A549 (cell line): ENCODE measurements at regions not wholly inside any gene's neighbourhood (a gene's known extent, or its start where the extent isn't known, plus 50 kb on each side); places are given as distances from the start of the nearest gene placed in this dataset.

Experiments used
- ATAC-seq, 2 experiments: fragments of 200-7000 bp in 1 of 2; fragments of >200 bp in 1 of 2; cut with Nextera tagmentation in 1 of 2; cut with Tn5 transposase in 1 of 2; 3 replicates each; pipeline versions ENCODE4 v1.8.0 to v1.9.1; 2018 to 2020; ENCODE audit warnings: mild to moderate bottlenecking in 1 of 2, moderate library complexity in 1 of 2
- CTCF ChIA-PET: fragments of 300-600 bp; sonication (Branson Sonifier 250); formaldehyde crosslinking; extraction: SDS; loops from one replicate; lab custom pipeline; 2021; ENCODE audit warnings: antibody characterized with exemption, inconsistent platforms; lab: Yijun Ruan, JAX
- POLR2A ChIA-PET: fragments of 350-600 bp; formaldehyde crosslinking; extraction: SDS; loops from one replicate; lab custom pipeline; 2021; ENCODE audit warnings: antibody characterized with exemption, inconsistent platforms; lab: Yijun Ruan, JAX
- DNase-seq, 2 experiments: peaks; one replicate each; pipeline versions ENCODE4 v3.0.0 to v3.0.0-alpha.2; 2011 to 2016; ENCODE audit warnings: low read depth in 1 of 2, low spot score in 1 of 2
- FAIRE-seq: peaks from 2 replicates; lab custom pipeline; 2011; peaks lifted over from hg19 to GRCh38; lab: Jason Lieb, UNC
- H3K27ac ChIP-seq, 2 experiments: fragments of >200 bp; sonication (Bioruptor Twin); formaldehyde crosslinking; 3 replicates each; pipeline ENCODE4 v1.5.1; 2016 to 2017
- H3K4me1 ChIP-seq: fragments of >200 bp; sonication (Bioruptor Twin); formaldehyde crosslinking; 3 replicates; pipeline ENCODE4 v1.6.1; 2016
- H3K4me2 ChIP-seq: fragments of >200 bp; sonication (Bioruptor Twin); formaldehyde crosslinking; 3 replicates; pipeline ENCODE4 v1.6.1; 2016
- H3K4me3 ChIP-seq: fragments of >200 bp; sonication (Bioruptor Twin); formaldehyde crosslinking; 3 replicates; pipeline ENCODE4 v1.5.1; 2016
- H3K9me3 ChIP-seq: fragments of >200 bp; sonication (Bioruptor Twin); formaldehyde crosslinking; 3 replicates; pipeline ENCODE4 v1.6.1; 2016
- BCL3 ChIP-seq: fragments of >200 bp; sonication (Bioruptor Twin); formaldehyde crosslinking; IDR thresholded peaks from 3 replicates; pipeline ENCODE4 v1.6.1; 2016
- BHLHE40 ChIP-seq: IDR thresholded peaks from 2 replicates; pipeline ENCODE4 v1.6.1; 2012; ENCODE audit warnings: low read depth, low read length, inconsistent platforms
- CBX2 ChIP-seq: fragments of 200-600 bp; sonication (generic); IDR thresholded peaks from 2 replicates; pipeline ENCODE4 v1.6.1; 2016; ENCODE audit warnings: low read depth, mild to moderate bottlenecking, borderline replicate concordance
- E2F6 ChIP-seq: IDR thresholded peaks from 2 replicates; pipeline ENCODE4 v1.6.1; 2012; ENCODE audit warnings: low read depth, borderline replicate concordance
- EHF ChIP-seq: fragments of 250-450 bp; sonication (Bioruptor Pico); IDR thresholded peaks from 2 replicates; pipeline ENCODE4 v1.5.0; 2020; ENCODE audit warnings: mild to moderate bottlenecking
- FOSB ChIP-seq: fragments of 250-450 bp; sonication (Bioruptor Pico); IDR thresholded peaks from 2 replicates; pipeline ENCODE4 v1.5.0; 2020; ENCODE audit warnings: mild to moderate bottlenecking, moderate library complexity
- FOXS1 ChIP-seq: fragments of 250-450 bp; sonication (Bioruptor Pico); IDR thresholded peaks from 2 replicates; pipeline ENCODE4 v1.5.0; 2020; ENCODE audit warnings: mild to moderate bottlenecking, moderate library complexity
- GATA3 ChIP-seq: IDR thresholded peaks from 2 replicates; pipeline ENCODE4 v1.6.1; 2012; ENCODE audit warnings: borderline replicate concordance
- HDAC2 ChIP-seq: fragments of 200-600 bp; sonication (generic); IDR thresholded peaks from 2 replicates; pipeline ENCODE4 v1.6.1; 2016
- HOXA7 ChIP-seq: fragments of 250-450 bp; sonication (Bioruptor Pico); IDR thresholded peaks from 2 replicates; pipeline ENCODE4 v1.5.0; 2020; ENCODE audit warnings: mild to moderate bottlenecking, moderate library complexity
- HOXB13 ChIP-seq: fragments of 250-450 bp; sonication (Bioruptor Pico); IDR thresholded peaks from 2 replicates; pipeline ENCODE4 v1.5.0; 2020; ENCODE audit warnings: low read depth, mild to moderate bottlenecking, moderate library complexity
- HOXB5 ChIP-seq: fragments of 250-450 bp; sonication (Bioruptor Pico); IDR thresholded peaks from 2 replicates; pipeline ENCODE4 v1.5.0; 2020; ENCODE audit warnings: mild to moderate bottlenecking, moderate library complexity
- JUN ChIP-seq, 2 experiments: fragments of >200 bp; sonication (Bioruptor Twin); formaldehyde crosslinking; IDR thresholded peaks; 2 replicates in 1 of 2; 3 replicates in 1 of 2; pipeline ENCODE4 v1.6.1; 2016 to 2017
- MAZ ChIP-seq: fragments of 150-350 bp; IDR thresholded peaks from 2 replicates; pipeline ENCODE4 v1.6.1; 2014; ENCODE audit warnings: antibody characterized with exemption, low read depth, low read length, borderline replicate concordance
- MYC ChIP-seq: IDR thresholded peaks from 2 replicates; pipeline ENCODE4 v1.6.1; 2012; ENCODE audit warnings: mild to moderate bottlenecking, inconsistent platforms, low read length, improper control_type of control experiment, borderline replicate concordance
- NFE2L2 ChIP-seq: fragments of 150-350 bp; conservative IDR thresholded peaks from 2 replicates; pipeline ENCODE4 v1.6.1; 2014; ENCODE audit warnings: low read length
- NPAS2 ChIP-seq: fragments of 250-450 bp; sonication (Bioruptor Pico); IDR thresholded peaks from 2 replicates; pipeline ENCODE4 v1.8.0; 2022; ENCODE audit warnings: mild to moderate bottlenecking, moderate library complexity, borderline replicate concordance
- NR3C1 ChIP-seq: fragments of >200 bp; sonication (Bioruptor Twin); formaldehyde crosslinking; IDR thresholded peaks from 3 replicates; pipeline ENCODE4 v1.6.1; 2017
- POLR2A ChIP-seq: IDR thresholded peaks from 2 replicates; pipeline ENCODE4 v1.6.1; 2012; ENCODE audit warnings: mild to moderate bottlenecking, low read length
- POLR2AphosphoS2 ChIP-seq: conservative IDR thresholded peaks from 2 replicates; pipeline ENCODE4 v1.6.1; 2012; ENCODE audit warnings: low read length, improper control_type of control experiment, inconsistent platforms
- RARB ChIP-seq: fragments of 250-450 bp; sonication (Bioruptor Pico); IDR thresholded peaks from 2 replicates; pipeline ENCODE4 v1.8.0; 2021; ENCODE audit warnings: mild to moderate bottlenecking, moderate library complexity
- RCOR1 ChIP-seq: fragments of 150-350 bp; IDR thresholded peaks from 2 replicates; pipeline ENCODE4 v1.6.1; 2014; ENCODE audit warnings: antibody characterized with exemption, low read length, low read depth
- REST ChIP-seq: fragments of 200-600 bp; sonication (generic); IDR thresholded peaks from 2 replicates; pipeline ENCODE4 v1.6.1; 2016; ENCODE audit warnings: antibody characterized with exemption, mild to moderate bottlenecking, moderate library complexity
- RFX5 ChIP-seq: fragments of 450-650 bp; IDR thresholded peaks from 2 replicates; pipeline ENCODE4 v1.7.1; 2014; ENCODE audit warnings: antibody characterized with exemption, mild to moderate bottlenecking, moderate library complexity
- RNF2 ChIP-seq: fragments of 200-600 bp; sonication (generic); IDR thresholded peaks from 2 replicates; pipeline ENCODE4 v1.6.1; 2016; ENCODE audit warnings: low read depth, mild to moderate bottlenecking, antibody characterized with exemption, moderate library complexity, borderline replicate concordance
- SREBF2 ChIP-seq: fragments of 450-650 bp; IDR thresholded peaks from 2 replicates; pipeline ENCODE4 v1.6.1; 2014; ENCODE audit warnings: mild to moderate bottlenecking, moderate library complexity
- USF2 ChIP-seq: fragments of 450-650 bp; IDR thresholded peaks from 2 replicates; pipeline ENCODE4 v1.6.1; 2014; ENCODE audit warnings: antibody characterized with exemption
- ZFP36 ChIP-seq: fragments of 450-650 bp; IDR thresholded peaks from 2 replicates; pipeline ENCODE4 v1.6.1; 2014; ENCODE audit warnings: borderline replicate concordance; ENCODE audit not compliant: partially characterized antibody
- ZSCAN20 ChIP-seq: fragments of 250-450 bp; sonication (Bioruptor Pico); IDR thresholded peaks from 2 replicates; pipeline ENCODE4 v1.8.0; 2022; ENCODE audit warnings: mild to moderate bottlenecking, moderate library complexity
- WGBS: methylation state at CpG from one replicate; pipeline ENCODE4 v1.1.6; 2017; ENCODE audit errors: missing lambda C conversion rate; 5-methylcytosine and 5-hydroxymethylcytosine counted together

GRCh38 chr13:111636271-111636670 lies 315.8 kb downstream of the TEX29 start:
- TF ChIP-seq GATA3 (no peak), NPAS2 (CRISPR knock-in tag) (no peak), NFE2L2 (no peak), RCOR1 (no peak), RFX5 (no peak), MAZ (no peak), NR3C1 (no peak), ZFP36 (no peak), FOXS1 (CRISPR knock-in tag) (no peak), REST (no peak), POLR2A (no peak), RARB (CRISPR knock-in tag) (no peak), POLR2AphosphoS2 (no peak)
- TF ChIP-seq, all 56 proteins: peak for 0
- ATAC-seq = no peak
- DNase-seq = no peak
- no peak overlapping the region for H3K4me2 ChIP-seq
- FAIRE-seq = no peak
- POLR2A ChIA-PET = no interaction called here
- H3K4me3 ChIP-seq = no peak overlapping the region
- WGBS = 54% methylated on average over 9 of the region's 9 CpGs
- CTCF ChIA-PET = no interaction called here
- no peaks in the 10 kb centered on the region for H3K4me1 ChIP-seq
- no peak overlapping the region for H3K27ac ChIP-seq
- H3K9me3 ChIP-seq = no peaks in the 10 kb centered on the region

GRCh38 chr13:111636804-111637203 lies 316.4 kb downstream of the TEX29 start:
- no peaks in the 10 kb centered on the region for H3K9me3 ChIP-seq
- DNase-seq (no peak), FAIRE-seq (no peak), ATAC-seq (no peak)
- no peak overlapping the region for H3K4me3 ChIP-seq
- CTCF ChIA-PET = no interaction called here
- no peaks in the 10 kb centered on the region for H3K4me1 ChIP-seq
- POLR2A ChIA-PET = no interaction called here
- no peak for TF ChIP-seq BHLHE40
- no peak for TF ChIP-seq HOXB5
- no peak for TF ChIP-seq E2F6
- no peak for TF ChIP-seq USF2
- TF ChIP-seq ZFP36 = no peak
- TF ChIP-seq NPAS2 (CRISPR knock-in tag) = no peak
- TF ChIP-seq RARB (CRISPR knock-in tag) = no peak
- no peak for TF ChIP-seq HOXB13 (CRISPR knock-in tag)
- TF ChIP-seq BCL3 = no peak
- no peak for TF ChIP-seq JUN (IDR thresholded peaks at IDR 0.05)
- no peak for TF ChIP-seq MYC
- no peak for TF ChIP-seq RNF2
- TF ChIP-seq FOSB (CRISPR knock-in tag) = no peak
- TF ChIP-seq HOXA7 (CRISPR knock-in tag) = no peak
- no peak for TF ChIP-seq HDAC2
- TF ChIP-seq ZSCAN20 (CRISPR knock-in tag) = no peak
- no peak for TF ChIP-seq REST
- no peak for TF ChIP-seq CBX2
- no peak for TF ChIP-seq SREBF2
- no peak for TF ChIP-seq EHF (CRISPR knock-in tag)
- no peak overlapping the region for H3K27ac ChIP-seq
- H3K4me2 ChIP-seq = no peak overlapping the region
- 25% methylated on average over 11 of the region's 11 CpGs for WGBS
